Activated CD4-positive, alpha-beta memory T cell treated with anti-CD3 and anti-CD28 coated beads, Interleukin-2, amount 10 ng/mL, durations not matched to agents 7 days and 5 days (primary cell): ENCODE measurements at regions not wholly inside any gene's neighbourhood (a gene's known extent, or its start where the extent isn't known, plus 50 kb on each side); places are given as distances from the start of the nearest gene placed in this dataset.

Source experiments
- CTCF ChIA-PET: fragments of 350-600 bp; sonication (Branson Sonifier 250); formaldehyde crosslinking; loops from one replicate; lab custom pipeline; 2021; ENCODE audit warnings: antibody characterized with exemption, inconsistent platforms; lab: Charles Lee
- POLR2A ChIA-PET: fragments of 350-600 bp; sonication (Branson Sonifier 250); formaldehyde crosslinking; loops from one replicate; lab custom pipeline; 2021; ENCODE audit warnings: antibody characterized with exemption; lab: Charles Lee
- DNase-seq: peaks from one replicate; pipeline ENCODE4 v3.0.0-alpha.2; 2020
- H3K27ac Mint-ChIP-seq: one replicate; pipeline ENCODE4 v1.8.0; 2021; ENCODE audit warnings: mild to moderate bottlenecking, mixed read lengths
- H3K27me3 Mint-ChIP-seq: one replicate; pipeline ENCODE4 v1.8.0; 2021; ENCODE audit warnings: mixed read lengths
- H3K36me3 Mint-ChIP-seq: one replicate; pipeline ENCODE4 v1.8.0; 2021; ENCODE audit warnings: low read depth, mixed read lengths
- H3K4me1 Mint-ChIP-seq: one replicate; pipeline ENCODE4 v1.8.0; 2021; ENCODE audit warnings: mixed read lengths
- H3K4me3 Mint-ChIP-seq: one replicate; pipeline ENCODE4 v1.8.0; 2021; ENCODE audit warnings: mild to moderate bottlenecking, mixed read lengths
- H3K9me3 Mint-ChIP-seq: one replicate; pipeline ENCODE4 v1.8.0; 2021; ENCODE audit warnings: mixed read lengths

DNA sequence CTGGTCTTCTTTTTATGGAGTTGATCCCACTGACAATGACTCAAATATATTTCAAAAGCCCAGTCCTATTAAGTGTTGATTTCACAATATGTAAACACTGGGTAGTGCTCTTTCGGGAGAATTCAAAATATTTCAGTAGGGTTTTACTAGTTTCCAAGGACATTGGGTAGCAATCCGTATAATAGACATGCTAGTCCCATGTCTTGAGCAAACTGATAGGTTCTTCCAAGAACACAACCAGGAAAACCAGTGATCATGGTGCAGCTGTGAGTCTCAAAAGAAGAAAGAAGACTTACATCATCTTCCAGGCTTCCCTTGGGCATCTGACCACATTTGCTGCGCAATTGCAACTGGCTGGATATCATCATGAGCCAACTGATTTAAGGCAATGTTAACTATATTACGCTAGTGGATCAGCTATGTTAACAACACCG is 59.3 kb upstream of the APBB1IP start:
- DNase-seq, result no peak
- H3K27me3 Mint-ChIP-seq, result peaks cover 4% of the 10 kb centered on the region
- H3K36me3 Mint-ChIP-seq, result no peaks in the 10 kb centered on the region
- no peak overlapping the region for H3K27ac Mint-ChIP-seq
- no peak overlapping the region for H3K4me3 Mint-ChIP-seq
- POLR2A ChIA-PET, result no interaction called here
- no peaks in the 10 kb centered on the region for H3K9me3 Mint-ChIP-seq
- CTCF ChIA-PET, result no interaction called here
- H3K4me1 Mint-ChIP-seq, result no peaks in the 10 kb centered on the region

DNA sequence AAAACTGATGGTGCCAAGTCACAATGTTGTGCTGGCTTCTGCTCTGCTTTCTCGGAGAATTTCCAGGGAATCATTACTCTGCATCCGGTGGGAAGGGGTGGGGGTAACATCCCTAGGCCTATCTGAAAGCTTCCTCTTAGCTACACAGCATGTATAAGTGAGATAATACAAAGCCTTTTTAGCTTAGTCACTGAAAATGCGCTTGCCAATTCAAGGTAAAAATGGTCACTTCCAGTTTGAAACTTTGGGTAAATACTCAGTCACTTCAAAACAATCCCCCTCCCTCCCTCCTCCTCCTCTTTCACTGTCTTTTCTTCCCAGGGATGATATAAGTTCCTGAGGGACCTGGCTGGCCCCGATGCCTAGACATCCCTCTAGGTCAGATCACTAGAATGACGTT is 57.3 kb upstream of the APBB1IP start:
- ChIA-PET POLR2A (no interaction called here), CTCF (no interaction called here)
- H3K4me1 Mint-ChIP-seq, result no peaks in the 10 kb centered on the region

DNA sequence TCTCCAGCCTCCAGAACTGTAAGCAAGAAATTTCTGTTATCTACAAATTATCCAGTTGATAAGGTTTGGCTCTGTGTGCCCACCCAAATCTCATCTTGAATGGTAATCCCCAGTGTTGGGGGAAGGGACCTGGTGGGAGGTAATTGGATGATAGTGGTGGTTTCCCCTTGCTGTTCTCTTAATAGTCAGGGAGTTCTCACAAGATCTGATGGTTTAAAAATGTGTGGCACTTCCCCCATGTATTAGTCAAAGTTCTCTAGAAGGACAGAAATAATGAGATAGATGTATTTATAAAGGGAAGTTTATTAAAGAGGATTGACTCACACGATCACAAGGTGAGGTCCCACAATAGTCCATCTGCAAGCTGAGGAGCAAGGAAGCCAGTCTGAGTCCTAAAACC is 56.2 kb upstream of the APBB1IP start:
- ChIA-PET CTCF (no interaction called here), POLR2A (no interaction called here)
- Mint-ChIP-seq H3K4me3 (no peak overlapping the region), H3K9me3 (no peaks in the 10 kb centered on the region), H3K27me3 (peaks cover under 1% of the 10 kb centered on the region), H3K27ac (no peak overlapping the region), H3K4me1 (no peaks in the 10 kb centered on the region), H3K36me3 (no peaks in the 10 kb centered on the region)
- DNase-seq, result no peak

More for the DNA sequence above, 57.3 kb upstream of the APBB1IP start:
- H3K9me3 Mint-ChIP-seq, result no peaks in the 10 kb centered on the region
- no peak for DNase-seq
- no peak overlapping the region for H3K27ac Mint-ChIP-seq
- H3K27me3 Mint-ChIP-seq, result peaks cover 4% of the 10 kb centered on the region
- H3K36me3 Mint-ChIP-seq, result no peaks in the 10 kb centered on the region
- H3K4me3 Mint-ChIP-seq, result no peak overlapping the region

DNA sequence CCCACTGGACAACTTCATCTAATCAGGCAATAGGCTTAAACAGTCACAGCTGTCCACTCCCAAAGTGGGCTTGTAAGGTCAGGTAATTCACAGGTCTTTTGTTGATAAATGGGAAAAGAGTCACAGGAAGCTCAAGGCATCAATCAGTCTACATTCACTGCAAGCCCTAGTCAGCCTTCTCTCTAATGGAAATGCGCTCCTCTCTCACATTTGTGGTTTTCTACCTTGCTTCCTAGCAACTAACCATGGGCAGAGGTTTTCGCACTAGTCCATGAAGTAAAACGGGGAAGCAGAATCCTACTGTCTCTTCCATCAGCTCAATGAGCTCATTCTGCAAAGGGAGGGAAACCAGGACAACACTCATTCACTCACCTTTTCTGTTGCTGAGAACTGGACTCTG is 53.5 kb upstream of the APBB1IP start:
- ChIA-PET CTCF (no interaction called here), POLR2A (interaction anchor here (1.0 kb wide), 1 partner anchor 56 kb away, joined by 3 read pairs; no protein-coding TSS in a partner anchor)
- no peak overlapping the region for H3K27ac Mint-ChIP-seq
- no peaks in the 10 kb centered on the region for H3K27me3 Mint-ChIP-seq
- H3K9me3 Mint-ChIP-seq, result peaks cover 3% of the 10 kb centered on the region
- DNase-seq, result no peak
- H3K4me1 Mint-ChIP-seq, result no peaks in the 10 kb centered on the region
- no peak overlapping the region for H3K4me3 Mint-ChIP-seq
- H3K36me3 Mint-ChIP-seq, result no peaks in the 10 kb centered on the region

DNA sequence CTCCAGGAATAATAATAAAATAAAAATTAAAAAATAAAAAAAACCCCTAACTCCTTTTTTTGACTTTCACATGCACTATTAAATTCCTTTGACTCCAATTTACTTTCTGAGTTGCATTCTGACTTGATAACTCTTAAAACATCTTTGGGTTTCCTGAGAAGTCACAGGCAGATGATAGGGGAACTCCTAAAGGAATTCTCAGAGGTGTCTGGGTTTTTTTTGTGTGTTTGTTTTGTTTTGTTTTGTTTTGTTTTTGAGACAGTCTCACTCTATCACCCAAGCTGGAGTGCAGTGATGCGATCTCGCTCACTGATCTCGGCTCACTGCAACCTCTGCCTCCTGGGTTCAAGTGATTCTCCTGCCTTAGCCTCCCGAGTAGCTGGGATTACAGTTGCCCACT is 52.7 kb upstream of the APBB1IP start:
- no peak overlapping the region for H3K4me3 Mint-ChIP-seq
- CTCF ChIA-PET, result no interaction called here
- POLR2A ChIA-PET, result interaction anchor here (1.0 kb wide), 1 partner anchor 55 kb away, joined by 3 read pairs; no protein-coding TSS in a partner anchor

DNA sequence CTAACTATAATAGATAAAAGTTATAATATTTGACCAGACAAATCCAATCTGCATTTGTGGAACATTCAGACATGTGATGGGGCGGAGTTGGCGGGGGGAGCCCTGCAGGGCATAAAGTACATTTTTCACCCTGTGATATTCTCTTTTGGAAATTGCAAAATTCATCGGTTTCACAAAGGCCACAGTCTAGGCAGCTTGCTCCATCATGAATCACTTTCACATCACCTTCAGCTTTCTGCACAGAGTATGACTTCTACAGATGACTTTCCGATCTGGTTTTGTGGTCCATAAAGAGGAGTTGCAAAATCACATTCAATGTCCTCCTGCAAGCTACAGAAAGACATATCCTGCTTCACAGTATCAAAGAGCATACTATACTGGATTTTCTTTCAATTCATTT is 51.4 kb upstream of the APBB1IP start:
- ChIA-PET POLR2A (no interaction called here), CTCF (no interaction called here)
- DNase-seq, result no peak
- no peak overlapping the region for H3K27ac Mint-ChIP-seq
- H3K4me3 Mint-ChIP-seq, result no peak overlapping the region
- H3K4me1 Mint-ChIP-seq, result peaks cover 1% of the 10 kb centered on the region
- H3K27me3 Mint-ChIP-seq, result peaks cover 7% of the 10 kb centered on the region
- peaks cover 6% of the 10 kb centered on the region for H3K9me3 Mint-ChIP-seq
- no peaks in the 10 kb centered on the region for H3K36me3 Mint-ChIP-seq

More for the DNA sequence above, 52.7 kb upstream of the APBB1IP start:
- H3K27ac Mint-ChIP-seq, result no peak overlapping the region
- no peaks in the 10 kb centered on the region for H3K4me1 Mint-ChIP-seq
- H3K27me3 Mint-ChIP-seq, result peaks cover 2% of the 10 kb centered on the region
- peaks cover 6% of the 10 kb centered on the region for H3K9me3 Mint-ChIP-seq
- no peaks in the 10 kb centered on the region for H3K36me3 Mint-ChIP-seq
- no peak for DNase-seq
